Thyroid gland (tissue), 4 donors: ENCODE measurements at regions not wholly inside any gene's neighbourhood (a gene's known extent, or its start where the extent isn't known, plus 50 kb on each side); places are given as distances from the start of the nearest gene placed in this dataset.

ENCODE experiments used
- CTCF ChIP-seq, 6 experiments: fragments of 200-600 bp in 3 of 6; fragments of 450-650 bp in 3 of 6; sonication (generic) in 3 of 6; IDR thresholded peaks; one replicate each; pipeline ENCODE4 v1.5.1; 2016 to 2019; ENCODE audit warnings: antibody characterized with exemption in 6 of 6, mild to moderate bottlenecking in 2 of 6, inconsistent platforms in 1 of 6, moderate library complexity in 1 of 6
- POLR2A ChIP-seq, 2 donors: fragments of 450-650 bp; IDR thresholded peaks; one replicate each; pipeline ENCODE4 v1.6.1; 2017; ENCODE audit warnings: antibody characterized with exemption in 2 of 2, mild to moderate bottlenecking in 2 of 2, moderate library complexity in 1 of 2

- TF ChIP-seq CTCF (IDR thresholded peaks at IDR 0.05) (no peak), POLR2A (IDR thresholded peaks at IDR 0.05) (no peak)
These were observed 214.2 kb downstream of the CLCN4 start for GRCh38 chrX:10370976-10371375.
